Skeletal muscle tissue (tissue), 3 donors: ENCODE measurements at regions not wholly inside any gene's neighbourhood (a gene's known extent, or its start where the extent isn't known, plus 50 kb on each side); places are given as distances from the start of the nearest gene placed in this dataset.

Experiments used
- H3K27ac ChIP-seq: one replicate; pipeline ENCODE4 v1.7.0; 2013; ENCODE audit warnings: mild to moderate bottlenecking, low read depth, low read length, inconsistent platforms
- H3K27me3 ChIP-seq, 3 donors: one replicate each; pipeline ENCODE4 v1.7.0; 2013; ENCODE audit warnings: low read length in 3 of 3; ENCODE audit not compliant: control insufficient read depth in 3 of 3, insufficient read depth in 3 of 3
- H3K36me3 ChIP-seq, 3 donors: one replicate each; pipeline ENCODE4 v1.7.0; 2013; ENCODE audit warnings: low read length in 3 of 3; ENCODE audit not compliant: control insufficient read depth in 3 of 3, insufficient read depth in 3 of 3
- H3K4me1 ChIP-seq, 3 donors: one replicate each; pipeline ENCODE4 v1.7.0; 2013; ENCODE audit warnings: low read length in 3 of 3, mild to moderate bottlenecking in 3 of 3; ENCODE audit not compliant: control insufficient read depth in 3 of 3, insufficient read depth in 3 of 3
- H3K4me3 ChIP-seq, 3 donors: one replicate each; pipeline ENCODE4 v1.7.0; 2013; ENCODE audit warnings: low read length in 3 of 3
- H3K9ac ChIP-seq, 3 donors: one replicate each; pipeline ENCODE4 v1.7.0; 2013; ENCODE audit warnings: low read length in 3 of 3, mild to moderate bottlenecking in 3 of 3, moderate library complexity in 2 of 3, low read depth in 1 of 3
- H3K9me3 ChIP-seq, 3 donors: one replicate each; pipeline ENCODE4 v1.7.0; 2013; ENCODE audit warnings: low read length in 3 of 3; ENCODE audit not compliant: control insufficient read depth in 3 of 3
- donor health status: Osteomylitis.

DNA sequence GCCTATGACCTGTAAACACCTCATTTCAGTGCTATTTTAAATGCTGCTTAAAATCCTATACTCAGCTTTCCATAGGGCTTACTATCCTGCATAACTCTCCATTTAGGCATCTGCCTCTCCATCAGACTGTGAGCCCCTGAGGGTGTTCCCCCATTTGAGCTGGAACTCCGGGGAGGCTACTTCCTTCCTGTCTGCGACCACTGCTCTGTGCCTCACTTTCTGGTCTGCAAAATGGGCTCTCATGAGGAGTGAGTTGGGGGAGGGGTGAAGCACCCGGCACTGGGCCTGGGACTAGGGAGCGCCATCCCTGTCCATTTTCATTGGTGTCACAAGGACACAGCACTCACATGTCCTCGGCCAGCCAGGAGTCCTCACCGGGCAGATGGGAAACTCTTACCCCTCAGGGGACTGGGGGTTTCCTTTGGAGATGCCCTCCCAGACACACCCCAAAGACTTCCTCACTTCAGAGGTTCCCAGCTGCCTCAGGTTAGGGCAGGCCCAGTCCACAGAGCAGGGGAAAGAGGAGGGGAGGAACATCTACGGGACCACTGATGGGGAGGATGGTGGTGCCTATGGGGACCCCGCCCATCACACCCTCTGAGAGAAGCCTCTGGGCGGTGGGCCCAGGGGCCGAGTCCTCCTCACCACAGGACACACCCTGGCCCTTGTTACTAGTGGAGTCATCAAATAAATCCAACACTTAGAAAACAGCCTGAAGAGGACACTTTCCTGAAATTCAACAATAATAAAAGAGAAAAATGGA lies 134.9 kb downstream of the MATN1 start:
- Histone ChIP-seq H3K9ac (no peak overlapping the region), H3K4me1 (no peaks in the 10 kb centered on the region), H3K27me3 (peaks cover 7 to 11% (median 9%) of the 10 kb centered on the region in 3 donors)

DNA sequence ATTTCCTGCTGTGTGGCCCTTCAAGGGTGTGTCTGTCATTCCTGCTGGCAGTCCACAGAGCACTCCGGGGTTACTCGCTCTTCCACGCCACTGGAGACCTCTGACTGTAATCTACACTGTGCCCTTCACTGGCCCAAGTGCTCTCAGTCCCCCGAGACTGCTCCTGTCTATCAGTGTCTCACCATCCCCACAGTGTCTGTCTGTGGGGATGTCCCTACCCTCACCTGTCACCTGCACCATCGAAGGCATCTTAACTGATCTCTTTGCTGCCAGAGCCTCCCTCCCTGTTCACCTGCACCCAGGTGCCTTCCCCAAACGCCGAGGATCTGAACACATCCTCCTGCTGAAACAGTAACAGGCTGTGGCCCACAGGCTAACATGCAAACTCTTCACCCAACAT lies 136.7 kb downstream of the MATN1 start:
- H3K27ac ChIP-seq, result no peak overlapping the region

More for the DNA sequence above, 134.9 kb downstream of the MATN1 start:
- H3K4me3 ChIP-seq, result no peak overlapping the region
- no peaks in the 10 kb centered on the region for H3K36me3 ChIP-seq
- H3K9me3 ChIP-seq, result no peaks in the 10 kb centered on the region
- no peak overlapping the region for H3K27ac ChIP-seq

DNA sequence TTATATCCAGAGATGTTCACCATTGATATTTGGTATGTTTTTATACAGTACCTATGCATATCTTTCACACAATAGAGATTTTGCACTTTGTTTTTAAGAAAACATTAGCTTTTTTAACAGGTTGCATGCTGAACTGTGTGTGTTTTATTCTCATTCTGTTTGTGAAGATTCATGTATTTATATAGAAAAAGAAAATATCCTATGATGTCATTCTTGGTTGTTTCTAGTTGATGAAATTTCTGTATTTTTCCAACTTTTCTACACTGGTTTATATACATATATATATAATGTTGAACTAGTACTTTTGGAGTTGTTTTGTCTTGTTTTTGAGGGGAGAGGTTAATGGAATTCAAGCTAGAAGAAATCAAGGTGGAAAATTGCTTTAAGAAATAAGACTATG lies 143.8 kb downstream of the MATN1 start:
- H3K27me3 ChIP-seq, result peaks cover 0 to 5% (median 0%) of the 10 kb centered on the region in 3 donors
- H3K4me3 ChIP-seq, result no peak overlapping the region
- no peak overlapping the region for H3K27ac ChIP-seq
- no peak overlapping the region for H3K9ac ChIP-seq
- no peaks in the 10 kb centered on the region for H3K4me1 ChIP-seq
- no peaks in the 10 kb centered on the region for H3K9me3 ChIP-seq
- H3K36me3 ChIP-seq, result no peaks in the 10 kb centered on the region

More for the DNA sequence above, 136.7 kb downstream of the MATN1 start:
- peaks cover 7 to 11% (median 9%) of the 10 kb centered on the region in 3 donors for H3K27me3 ChIP-seq
- H3K4me3 ChIP-seq, result no peak overlapping the region
- H3K36me3 ChIP-seq, result no peaks in the 10 kb centered on the region
- H3K9ac ChIP-seq, result peak overlapping the region in 1 of 3 donors; percentile 25
- no peaks in the 10 kb centered on the region for H3K4me1 ChIP-seq
- no peaks in the 10 kb centered on the region for H3K9me3 ChIP-seq

DNA sequence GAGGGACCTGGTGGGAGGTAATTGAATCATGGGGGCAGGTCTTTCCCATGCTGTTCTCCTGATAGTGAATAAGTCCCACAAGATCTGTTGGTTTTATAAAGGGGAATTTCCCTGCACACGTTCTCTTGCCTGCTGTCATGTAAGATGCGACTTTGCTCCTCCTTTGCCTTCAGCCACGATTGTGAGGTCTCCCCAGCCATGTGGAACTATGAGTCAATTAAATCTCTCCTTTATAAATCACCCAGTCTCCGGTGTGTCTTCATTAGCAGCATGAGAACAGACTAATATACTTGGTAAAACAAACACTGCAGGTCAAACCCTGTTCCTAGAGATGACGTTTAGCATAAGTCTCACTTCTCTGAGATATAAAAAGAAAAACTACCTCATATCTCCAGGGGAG lies 148.3 kb downstream of the MATN1 start:
- Histone ChIP-seq H3K27ac (no peak overlapping the region), H3K36me3 (no peaks in the 10 kb centered on the region), H3K9me3 (no peaks in the 10 kb centered on the region), H3K9ac (no peak overlapping the region), H3K4me1 (no peaks in the 10 kb centered on the region), H3K27me3 (peaks cover 0 to 6% (median 5%) of the 10 kb centered on the region in 3 donors), H3K4me3 (no peak overlapping the region)

GRCh38 chr1:30572192-30572591 lies 151.2 kb downstream of the MATN1 start:
- Histone ChIP-seq H3K27me3 (peaks cover 0 to 6% (median 5%) of the 10 kb centered on the region in 3 donors), H3K4me1 (peaks cover 0 to 2% (median 0%) of the 10 kb centered on the region in 3 donors)

DNA sequence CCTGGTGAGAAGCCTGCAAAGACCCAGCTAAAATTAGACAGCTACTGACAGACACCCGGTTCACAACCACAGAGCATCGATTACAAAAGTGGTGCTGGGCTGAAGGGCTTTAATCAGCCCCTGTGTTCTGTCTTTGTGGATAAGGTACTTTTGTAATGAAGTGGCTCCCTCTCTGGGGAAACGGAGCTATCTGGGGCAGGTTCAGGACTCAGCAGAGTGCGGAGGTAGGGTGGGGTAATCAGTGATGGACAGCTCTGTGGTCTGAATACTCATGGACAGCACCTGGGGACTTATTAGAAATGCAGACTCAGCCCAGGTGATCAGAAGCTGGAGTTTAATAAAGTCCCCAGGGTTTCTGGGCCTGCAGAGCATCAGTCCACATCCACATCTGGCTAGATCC lies 152.0 kb downstream of the MATN1 start:
- Histone ChIP-seq H3K27ac (no peak overlapping the region), H3K36me3 (no peaks in the 10 kb centered on the region), H3K9me3 (no peaks in the 10 kb centered on the region), H3K9ac (no peak overlapping the region), H3K4me1 (peaks cover 0 to 2% (median 0%) of the 10 kb centered on the region in 3 donors), H3K4me3 (no peak overlapping the region), H3K27me3 (peaks cover 0 to 6% (median under 1%) of the 10 kb centered on the region in 3 donors)

More at GRCh38 chr1:30572192-30572591, 151.2 kb downstream of the MATN1 start:
- Histone ChIP-seq H3K4me3 (no peak overlapping the region), H3K9me3 (no peaks in the 10 kb centered on the region), H3K9ac (no peak overlapping the region), H3K36me3 (no peaks in the 10 kb centered on the region), H3K27ac (no peak overlapping the region)

DNA sequence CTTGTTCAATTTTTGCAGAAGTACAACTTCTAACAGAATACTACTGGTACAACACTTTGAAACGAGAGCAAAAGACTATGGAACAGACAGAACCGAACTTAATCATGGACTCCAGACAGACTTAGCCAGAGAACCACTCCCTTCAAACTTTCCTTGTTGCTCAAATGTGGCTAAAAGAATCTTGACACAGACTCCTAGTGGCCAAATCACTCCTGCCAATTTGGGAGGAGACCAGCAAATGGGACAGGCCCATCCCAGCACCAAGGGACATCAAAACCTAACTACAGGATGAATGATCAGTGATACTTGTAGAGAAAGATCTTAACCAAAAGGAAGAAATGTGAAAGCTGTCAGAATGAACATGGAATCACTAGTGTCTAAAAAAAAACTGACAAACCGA lies 154.0 kb downstream of the MATN1 start:
- peaks cover 0 to 2% (median 0%) of the 10 kb centered on the region in 3 donors for H3K4me1 ChIP-seq
- no peak overlapping the region for H3K9ac ChIP-seq
- H3K9me3 ChIP-seq, result no peaks in the 10 kb centered on the region
- no peak overlapping the region for H3K4me3 ChIP-seq
- peaks cover 0 to 6% (median 0%) of the 10 kb centered on the region in 3 donors for H3K27me3 ChIP-seq
- no peaks in the 10 kb centered on the region for H3K36me3 ChIP-seq
- no peak overlapping the region for H3K27ac ChIP-seq

DNA sequence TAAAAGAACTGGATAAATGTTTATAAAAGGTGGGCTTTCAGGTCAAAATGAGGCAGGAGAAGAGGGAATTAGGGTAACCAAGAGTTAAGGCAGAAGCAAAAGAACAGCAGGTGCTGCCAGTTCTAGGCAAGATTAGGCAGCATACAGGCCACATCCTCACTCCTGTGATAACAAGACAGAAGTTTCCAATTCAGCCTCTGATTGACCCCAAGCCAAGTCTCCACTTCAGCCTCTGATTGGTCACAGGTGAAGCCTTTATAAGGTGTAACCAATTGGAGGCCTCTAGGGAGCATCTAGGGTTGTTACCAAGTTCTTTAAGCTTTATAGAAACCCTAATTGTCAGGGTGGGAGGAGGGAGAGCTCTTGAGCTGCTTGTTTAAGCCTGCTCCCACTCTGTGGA lies 160.8 kb downstream of the MATN1 start:
- peaks cover 2 to 19% (median 5%) of the 10 kb centered on the region in 3 donors for H3K9me3 ChIP-seq
- H3K4me1 ChIP-seq, result no peaks in the 10 kb centered on the region
- H3K36me3 ChIP-seq, result no peaks in the 10 kb centered on the region
- H3K27ac ChIP-seq, result no peak overlapping the region
- H3K9ac ChIP-seq, result no peak overlapping the region
- H3K4me3 ChIP-seq, result no peak overlapping the region
- no peaks in the 10 kb centered on the region for H3K27me3 ChIP-seq

- Histone ChIP-seq H3K9me3 (no peaks in the 10 kb centered on the region), H3K27ac (no peak overlapping the region), H3K36me3 (no peaks in the 10 kb centered on the region), H3K9ac (no peak overlapping the region), H3K27me3 (no peaks in the 10 kb centered on the region), H3K4me3 (no peak overlapping the region), H3K4me1 (no peaks in the 10 kb centered on the region)
These were observed 171.8 kb downstream of the MATN1 start for GRCh38 chr1:30551603-30552002.

GRCh38 chr1:30550365-30551220 lies 172.8 kb downstream of the MATN1 start:
- Histone ChIP-seq H3K4me3 (no peak overlapping the region), H3K4me1 (no peaks in the 10 kb centered on the region), H3K9ac (no peak overlapping the region), H3K9me3 (no peaks in the 10 kb centered on the region), H3K27me3 (no peaks in the 10 kb centered on the region), H3K27ac (no peak overlapping the region), H3K36me3 (no peaks in the 10 kb centered on the region)
